Cerebellar cortex (tissue), 1 donor: ENCODE measurements at regions not wholly inside any gene's neighbourhood (a gene's known extent, or its start where the extent isn't known, plus 50 kb on each side); places are given as distances from the start of the nearest gene placed in this dataset.
"Not testable (repeated sequence)": the region's sequence is repeated elsewhere in the genome, so short reads cannot be mapped to it uniquely, and the experiment has no call there.

Experiments used
- DNase-seq: peaks from one replicate; pipeline ENCODE4 v3.0.0-alpha.2; 2015; ENCODE audit warnings: low spot score

GRCh38 chr9:74092491-74092834 is 404.7 kb upstream of the RORB start:
- no peak for DNase-seq

GRCh38 chr9:74094037-74094436 is 403.1 kb upstream of the RORB start:
- not testable (repeated sequence) for DNase-seq

DNA sequence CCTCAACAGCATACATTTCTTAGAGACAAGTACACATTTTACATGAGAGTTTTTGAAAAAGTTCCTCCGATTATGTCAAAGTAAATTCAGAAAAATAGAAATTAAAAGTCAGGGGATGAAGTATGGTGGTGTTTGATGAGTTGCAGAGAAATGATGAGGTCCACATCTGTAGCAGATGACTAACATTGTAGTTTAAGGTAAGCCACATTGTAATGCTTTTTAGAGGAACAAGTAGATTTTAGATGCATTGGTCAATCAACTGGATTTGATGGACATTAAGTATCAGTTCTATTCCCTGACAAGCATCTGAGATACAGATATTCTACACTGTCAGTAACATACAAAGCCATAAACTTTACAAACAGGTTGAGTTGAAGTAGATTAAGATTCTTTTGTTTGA is 402.4 kb upstream of the RORB start:
- DNase-seq: no peak

DNA sequence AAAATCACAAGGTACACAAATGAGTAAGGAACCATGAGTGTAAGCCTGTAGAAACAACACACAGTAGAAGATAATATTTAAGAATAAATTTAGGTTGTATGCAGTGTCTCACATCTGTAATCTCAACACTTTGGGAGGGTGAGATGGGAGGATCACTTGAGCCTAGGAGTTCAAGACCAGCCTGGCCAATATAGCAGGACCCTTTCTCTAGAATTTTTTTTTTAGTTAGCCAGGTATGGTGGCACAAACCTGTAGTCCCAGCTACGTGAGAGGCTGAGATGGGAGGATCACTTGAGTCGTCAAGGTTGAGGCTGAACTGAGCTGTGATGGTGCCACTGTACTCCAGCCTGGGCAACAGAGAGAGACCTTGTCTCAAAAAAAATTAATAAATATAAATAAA is 401.2 kb upstream of the RORB start:
- no peak for DNase-seq

GRCh38 chr9:74096420-74096819 is 400.7 kb upstream of the RORB start:
- DNase-seq: no peak

DNA sequence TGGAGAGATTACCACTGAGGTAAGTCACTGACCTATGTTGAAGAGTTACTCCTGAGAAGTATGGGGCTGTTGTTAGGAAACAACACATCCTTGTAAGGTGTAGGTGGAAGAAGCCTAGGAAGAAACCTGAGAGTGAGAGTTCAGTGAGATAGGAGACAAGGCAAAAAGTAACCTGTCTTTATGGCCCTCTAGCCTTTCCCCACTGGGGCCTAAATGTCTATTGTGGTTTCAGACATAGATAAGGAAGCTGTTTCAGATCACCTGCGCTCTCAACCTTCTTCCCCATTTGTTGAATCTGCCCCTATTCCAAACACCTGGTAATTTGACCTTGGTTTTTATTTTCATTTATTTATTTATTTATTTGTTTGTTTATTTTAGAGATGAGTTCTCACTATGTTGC is 397.1 kb upstream of the RORB start:
- DNase-seq: no peak

- DNase-seq: not testable (repeated sequence)
Observed at GRCh38 chr9:74102148-74102547, 395.0 kb upstream of the RORB start.

DNA sequence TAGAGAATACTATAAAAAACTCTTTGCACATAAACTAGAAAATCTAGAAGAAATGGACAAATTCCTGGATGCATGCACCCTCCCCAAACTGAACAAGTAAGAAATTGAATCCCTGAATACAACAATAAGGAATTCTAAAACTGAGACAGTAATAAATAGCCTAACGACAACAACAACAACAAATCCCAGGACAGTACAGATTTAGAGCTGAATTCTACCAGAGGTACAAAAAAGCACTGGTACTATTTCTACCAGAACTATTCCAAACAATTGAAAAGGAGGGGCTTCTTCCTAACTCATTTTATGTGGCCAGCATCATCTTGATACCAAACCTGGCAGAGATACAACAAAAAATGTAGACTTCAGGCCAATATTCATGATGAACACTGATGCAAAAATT is 394.4 kb upstream of the RORB start:
- DNase-seq: no peak

DNA sequence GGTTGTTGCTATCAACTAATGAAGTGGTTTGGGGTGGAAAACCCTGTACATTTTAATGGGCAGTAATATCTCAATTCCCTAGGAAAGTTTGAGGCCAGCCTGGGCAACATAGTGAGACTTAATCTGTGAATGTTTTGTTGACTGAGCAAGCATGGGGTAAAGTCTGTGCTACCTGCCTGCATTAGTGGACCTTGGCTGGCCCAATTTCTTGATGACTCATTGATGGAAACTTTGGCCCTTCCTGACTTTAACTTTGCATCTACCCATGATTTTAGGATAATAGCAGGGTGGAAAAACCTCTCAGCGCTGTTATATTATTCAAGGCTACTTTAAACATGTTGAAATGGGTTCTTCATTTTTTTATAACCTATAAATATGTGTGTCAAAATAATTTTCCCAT is 389.4 kb upstream of the RORB start:
- no peak for DNase-seq

DNA sequence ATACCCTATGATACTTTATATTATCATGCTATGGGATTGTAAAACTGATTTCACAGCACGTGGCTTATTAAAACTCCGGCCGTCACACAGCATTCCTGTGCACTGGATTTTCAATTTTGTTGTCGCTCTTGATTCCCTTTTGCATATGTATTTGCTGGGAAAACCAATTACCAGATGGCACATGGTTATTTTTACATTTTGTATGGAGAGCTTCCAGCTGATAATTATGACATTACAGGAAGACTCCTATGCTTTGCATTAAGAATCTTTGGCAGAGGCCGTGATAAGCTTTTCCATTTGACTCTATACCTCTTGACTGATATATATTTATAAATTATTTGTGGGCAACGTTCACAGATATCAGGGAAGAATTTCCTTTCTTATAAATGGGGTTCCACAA is 381.2 kb upstream of the RORB start:
- DNase-seq: peak; percentile 2

- DNase-seq: no peak
Observed at GRCh38 chr9:74117151-74117550, 380.0 kb upstream of the RORB start.

- no peak for DNase-seq
Observed at GRCh38 chr9:74117731-74118130, 379.4 kb upstream of the RORB start.

DNA sequence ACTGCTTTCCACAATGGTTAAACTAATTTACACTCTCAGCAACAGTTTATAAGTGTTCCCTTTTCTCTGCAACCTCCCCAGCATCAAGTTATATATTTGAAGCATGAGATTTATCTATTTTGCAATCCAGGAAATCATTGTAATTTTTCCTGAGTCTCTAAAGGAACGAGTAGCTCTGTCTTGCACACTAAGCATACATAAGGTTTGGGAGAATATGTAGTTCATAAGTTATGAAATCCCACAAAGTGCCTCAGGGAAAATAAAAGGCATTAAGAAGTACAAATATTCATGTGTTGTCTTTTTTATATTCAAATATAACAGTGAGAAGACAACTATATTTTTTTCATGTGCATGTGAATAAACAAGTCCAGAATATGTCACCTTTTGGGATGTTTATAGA is 377.1 kb upstream of the RORB start:
- no peak for DNase-seq

DNA sequence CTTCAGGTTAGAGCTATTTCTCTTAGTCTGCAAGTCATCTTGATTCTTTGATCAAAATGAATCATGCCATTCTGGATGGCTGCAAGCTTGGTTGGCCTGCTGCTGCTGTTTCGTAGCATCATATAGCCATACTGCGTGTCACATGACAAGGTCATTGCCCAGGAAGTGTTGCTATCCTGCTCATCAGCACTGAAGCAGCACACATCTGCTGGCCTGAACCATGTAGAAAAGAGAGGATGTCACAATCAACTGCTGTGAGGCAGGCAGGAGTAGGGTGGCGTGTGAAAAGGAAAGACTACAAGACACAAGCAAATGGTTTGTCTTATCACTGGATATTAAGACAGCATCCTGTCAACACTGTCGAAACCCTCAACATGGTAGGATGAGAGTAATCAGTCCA is 376.7 kb upstream of the RORB start:
- DNase-seq: no peak

- DNase-seq: no peak
Observed at GRCh38 chr9:74122216-74122615, 374.9 kb upstream of the RORB start.

DNA sequence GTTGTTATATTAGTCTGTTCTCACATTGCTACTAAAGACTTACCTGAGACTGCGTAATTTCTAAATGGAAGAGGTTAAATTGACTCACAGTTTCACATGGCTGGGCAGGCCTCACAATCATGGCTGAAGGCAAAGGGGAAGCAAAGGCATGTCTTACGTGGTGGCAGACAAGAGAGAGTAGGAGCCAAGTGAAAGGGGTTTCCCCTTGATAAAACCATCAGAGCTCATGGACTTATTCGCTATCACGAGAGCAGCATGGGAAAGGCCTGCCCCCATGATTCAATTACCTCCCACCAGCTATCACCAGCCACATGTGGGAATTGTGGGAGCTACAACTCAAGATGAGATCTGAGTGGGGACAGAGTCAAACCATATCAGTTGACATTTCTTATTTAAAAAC is 374.5 kb upstream of the RORB start:
- DNase-seq: no peak

GRCh38 chr9:74125941-74126340 is 371.2 kb upstream of the RORB start:
- no peak for DNase-seq

DNA sequence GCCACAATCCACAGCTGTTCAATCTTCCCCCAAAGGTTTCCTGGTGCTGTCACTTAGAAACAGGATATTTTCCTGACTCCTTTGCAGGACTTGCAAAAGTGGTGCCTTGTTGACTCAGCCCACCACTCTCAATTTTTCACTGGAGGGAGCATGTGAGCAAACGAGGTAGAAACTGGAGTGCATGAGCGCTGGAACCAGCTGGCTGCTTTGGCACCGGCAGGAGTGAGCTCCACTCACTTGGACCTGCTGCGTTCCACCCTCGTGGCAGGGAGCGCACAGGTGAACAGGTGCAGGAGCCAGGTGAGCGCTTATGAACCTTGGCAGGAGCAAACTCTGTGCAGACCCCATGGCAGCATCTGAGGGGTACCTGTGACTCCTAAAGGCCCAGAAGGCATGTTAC is 364.1 kb upstream of the RORB start:
- no peak for DNase-seq

- no peak for DNase-seq
Observed at GRCh38 chr9:74133921-74134320, 363.2 kb upstream of the RORB start.

DNA sequence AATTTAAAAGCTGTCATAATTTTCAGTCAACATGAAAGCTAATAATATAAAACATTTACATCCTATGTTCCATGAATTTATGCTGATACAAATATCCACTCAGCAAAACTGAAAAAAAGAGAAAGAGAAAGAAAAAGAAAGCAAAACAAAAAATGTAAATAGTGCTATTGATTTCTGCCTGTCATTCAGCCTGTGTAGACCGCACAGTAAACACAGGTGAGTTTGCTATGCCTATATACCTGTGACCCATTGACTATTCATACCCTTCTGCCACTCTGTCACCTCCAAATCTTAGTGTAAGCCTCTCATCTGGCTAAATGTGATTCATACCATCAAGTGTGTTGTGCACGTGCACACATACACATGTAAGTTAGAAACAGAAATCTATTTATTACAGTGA is 359.0 kb upstream of the RORB start:
- no peak for DNase-seq

- DNase-seq: no peak
Observed at GRCh38 chr9:74140141-74140540, 357.0 kb upstream of the RORB start.

DNA sequence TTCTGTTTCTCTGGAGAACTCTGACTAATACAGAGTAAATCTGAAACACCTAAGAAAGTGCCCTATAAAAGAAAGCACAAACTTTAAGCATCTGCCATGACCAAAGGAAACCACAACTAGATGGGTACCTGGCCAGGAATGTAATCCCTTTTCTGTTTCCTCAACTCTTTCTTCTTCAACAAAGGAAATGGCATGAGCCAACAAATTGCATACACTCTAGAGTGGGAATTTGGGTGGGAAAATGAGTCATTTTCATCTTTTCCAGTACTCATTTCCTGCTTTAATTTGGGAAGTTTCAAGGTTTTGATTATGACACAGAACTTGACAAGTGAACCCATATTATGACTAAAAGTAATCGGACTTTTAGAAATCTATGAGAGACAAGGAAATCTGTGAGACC is 349.2 kb upstream of the RORB start:
- no peak for DNase-seq

DNA sequence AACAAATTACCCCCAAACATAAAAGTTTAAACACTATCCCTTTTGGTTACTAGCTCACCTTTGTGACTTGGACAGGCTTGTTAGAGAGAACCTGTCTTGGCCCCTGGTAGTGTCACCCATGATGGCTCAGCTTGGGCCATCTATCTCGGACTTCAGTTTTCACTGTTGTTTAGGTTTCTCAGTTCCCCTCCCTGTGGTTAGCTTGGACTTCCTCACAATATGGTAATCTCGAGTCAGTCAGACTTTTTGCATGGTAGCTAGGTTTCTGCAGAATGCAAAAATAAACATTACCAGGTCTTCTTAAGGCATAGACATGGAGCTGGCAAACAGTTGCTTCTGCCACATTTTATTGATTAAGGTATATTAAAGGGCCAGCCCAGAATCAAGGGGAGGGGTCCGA is 324.3 kb upstream of the RORB start:
- DNase-seq: no peak

GRCh38 chr9:74173284-74173683 is 323.9 kb upstream of the RORB start:
- DNase-seq: no peak

DNA sequence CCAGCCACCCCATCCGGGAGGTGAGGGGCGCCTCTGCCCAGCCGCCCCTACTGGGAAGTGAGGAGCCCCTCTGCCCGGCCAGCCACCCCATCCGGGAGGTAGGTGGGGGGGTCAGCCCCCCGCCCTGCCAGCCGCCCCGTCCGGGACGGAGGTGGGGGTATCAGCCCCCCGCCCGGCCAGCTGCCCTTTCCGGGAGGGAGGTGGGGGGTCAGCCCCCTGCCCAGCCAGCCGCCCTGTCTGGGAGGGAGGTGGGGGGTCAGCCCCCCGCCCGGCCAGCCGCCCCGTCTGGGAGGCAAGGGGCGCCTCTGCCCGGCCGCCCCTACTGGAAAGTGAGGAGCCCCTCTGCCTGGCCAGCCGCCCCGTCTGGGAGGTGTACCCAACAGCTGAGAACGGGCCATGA is 299.4 kb upstream of the RORB start:
- not testable (repeated sequence) for DNase-seq
